Activated naive CD4-positive, alpha-beta T cell treated with anti-CD3 and anti-CD28 coated beads for 36 hours (primary cell): ENCODE measurements at regions not wholly inside any gene's neighbourhood (a gene's known extent, or its start where the extent isn't known, plus 50 kb on each side); places are given as distances from the start of the nearest gene placed in this dataset.
"Not testable (repeated sequence)": the region's sequence is repeated elsewhere in the genome, so short reads cannot be mapped to it uniquely, and the experiment has no call there.

Experiments used
- CTCF ChIA-PET: fragments of 350-600 bp; sonication (Branson Sonifier 250); formaldehyde crosslinking; loops from one replicate; lab custom pipeline; 2021; ENCODE audit warnings: antibody characterized with exemption; lab: Charles Lee
- DNase-seq: peaks from one replicate; pipeline ENCODE4 v3.0.0-alpha.2; 2020
- H3K27ac Mint-ChIP-seq: one replicate; pipeline ENCODE4 v1.8.0; 2021; ENCODE audit warnings: mild to moderate bottlenecking, mixed read lengths
- H3K27me3 Mint-ChIP-seq: one replicate; pipeline ENCODE4 v1.8.0; 2021; ENCODE audit warnings: low read depth, mixed read lengths
- H3K36me3 Mint-ChIP-seq: one replicate; pipeline ENCODE4 v1.8.0; 2021; ENCODE audit warnings: low read depth, mixed read lengths
- H3K4me1 Mint-ChIP-seq: one replicate; pipeline ENCODE4 v1.8.0; 2021; ENCODE audit warnings: low read depth, mixed read lengths
- H3K4me3 Mint-ChIP-seq: one replicate; pipeline ENCODE4 v1.8.0; 2021; ENCODE audit warnings: mild to moderate bottlenecking, moderate library complexity, mixed read lengths
- H3K9me3 Mint-ChIP-seq: one replicate; pipeline ENCODE4 v1.8.0; 2021; ENCODE audit warnings: mixed read lengths
- intact Hi-C: fragments of 100-400 bp; cut with micrococcal nuclease; formaldehyde crosslinking; loops from one replicate; pipeline ENCODE4 v1.15.1; 2023

- Mint-ChIP-seq H3K36me3 (no peaks in the 10 kb centered on the region), H3K4me1 (no peaks in the 10 kb centered on the region), H3K4me3 (no peak overlapping the region), H3K9me3 (peaks cover 6% of the 10 kb centered on the region), H3K27me3 (no peaks in the 10 kb centered on the region), H3K27ac (no peak overlapping the region)
- intact Hi-C loops: no loop called here
- CTCF ChIA-PET: no interaction called here
- DNase-seq: no peak
Observed at GRCh38 chr11:101288392-101288791, 158.8 kb upstream of the PGR start.

- Mint-ChIP-seq H3K4me1 (no peaks in the 10 kb centered on the region), H3K4me3 (no peak overlapping the region), H3K27me3 (no peaks in the 10 kb centered on the region), H3K9me3 (peaks cover 11% of the 10 kb centered on the region), H3K36me3 (no peaks in the 10 kb centered on the region), H3K27ac (no peak overlapping the region)
- CTCF ChIA-PET: no interaction called here
- DNase-seq: no peak
- intact Hi-C loops: no loop called here
Observed at GRCh38 chr11:101279728-101280127, 150.1 kb upstream of the PGR start.

- Mint-ChIP-seq H3K9me3 (peaks cover 11% of the 10 kb centered on the region), H3K4me1 (no peaks in the 10 kb centered on the region), H3K27ac (no peak overlapping the region), H3K27me3 (no peaks in the 10 kb centered on the region), H3K4me3 (no peak overlapping the region), H3K36me3 (no peaks in the 10 kb centered on the region)
- intact Hi-C loops: no loop called here
- DNase-seq: no peak
- CTCF ChIA-PET: no interaction called here
Observed at GRCh38 chr11:101278286-101278685, 148.7 kb upstream of the PGR start.

- intact Hi-C loops: no loop called here
- no peaks in the 10 kb centered on the region for H3K4me1 Mint-ChIP-seq
- DNase-seq: no peak
- peaks cover 11% of the 10 kb centered on the region for H3K9me3 Mint-ChIP-seq
- no peak overlapping the region for H3K27ac Mint-ChIP-seq
- CTCF ChIA-PET: no interaction called here
- no peaks in the 10 kb centered on the region for H3K36me3 Mint-ChIP-seq
- no peak overlapping the region for H3K4me3 Mint-ChIP-seq
- H3K27me3 Mint-ChIP-seq: no peaks in the 10 kb centered on the region
Observed at GRCh38 chr11:101277036-101277435, 147.4 kb upstream of the PGR start.

- H3K9me3 Mint-ChIP-seq: peaks cover 2% of the 10 kb centered on the region
- intact Hi-C loops: no loop called here
- H3K27me3 Mint-ChIP-seq: no peaks in the 10 kb centered on the region
- CTCF ChIA-PET: no interaction called here
- H3K36me3 Mint-ChIP-seq: no peaks in the 10 kb centered on the region
- DNase-seq: no peak
- H3K27ac Mint-ChIP-seq: no peak overlapping the region
- H3K4me3 Mint-ChIP-seq: no peak overlapping the region
- H3K4me1 Mint-ChIP-seq: no peaks in the 10 kb centered on the region
Observed at GRCh38 chr11:101269990-101270660, 140.5 kb upstream of the PGR start.

- H3K36me3 Mint-ChIP-seq: no peaks in the 10 kb centered on the region
- H3K4me3 Mint-ChIP-seq: no peak overlapping the region
- H3K27me3 Mint-ChIP-seq: no peaks in the 10 kb centered on the region
- intact Hi-C loops: no loop called here
- peaks cover 2% of the 10 kb centered on the region for H3K9me3 Mint-ChIP-seq
- CTCF ChIA-PET: no interaction called here
- no peak for DNase-seq
- H3K4me1 Mint-ChIP-seq: no peaks in the 10 kb centered on the region
- no peak overlapping the region for H3K27ac Mint-ChIP-seq
Observed at GRCh38 chr11:101269390-101269789, 139.8 kb upstream of the PGR start.

GRCh38 chr11:101267654-101268053, 138.0 kb upstream of the PGR start:
- Mint-ChIP-seq H3K9me3 (peaks cover 2% of the 10 kb centered on the region), H3K4me3 (no peak overlapping the region), H3K27ac (no peak overlapping the region), H3K27me3 (no peaks in the 10 kb centered on the region), H3K4me1 (no peaks in the 10 kb centered on the region), H3K36me3 (no peaks in the 10 kb centered on the region)
- DNase-seq: no peak
- intact Hi-C loops: no loop called here
- CTCF ChIA-PET: no interaction called here

GRCh38 chr11:101264306-101264705, 134.7 kb upstream of the PGR start:
- intact Hi-C loops: no loop called here
- no peak overlapping the region for H3K27ac Mint-ChIP-seq
- H3K27me3 Mint-ChIP-seq: no peaks in the 10 kb centered on the region
- DNase-seq: no peak
- CTCF ChIA-PET: no interaction called here
- no peaks in the 10 kb centered on the region for H3K36me3 Mint-ChIP-seq
- peaks cover 2% of the 10 kb centered on the region for H3K9me3 Mint-ChIP-seq
- no peak overlapping the region for H3K4me3 Mint-ChIP-seq
- H3K4me1 Mint-ChIP-seq: no peaks in the 10 kb centered on the region

- Mint-ChIP-seq H3K36me3 (no peaks in the 10 kb centered on the region), H3K4me1 (no peaks in the 10 kb centered on the region), H3K27me3 (no peaks in the 10 kb centered on the region), H3K4me3 (no peak overlapping the region), H3K27ac (no peak overlapping the region), H3K9me3 (peaks cover 2% of the 10 kb centered on the region)
- intact Hi-C loops: no loop called here
- DNase-seq: no peak
- CTCF ChIA-PET: interaction anchor here (0.7 kb wide), 1 partner anchor 242 kb away, joined by 3 read pairs; no protein-coding TSS in a partner anchor
Observed at GRCh38 chr11:101262995-101263394, 133.4 kb upstream of the PGR start.

GRCh38 chr11:101262258-101262657, 132.6 kb upstream of the PGR start:
- no peak for DNase-seq
- no peaks in the 10 kb centered on the region for H3K27me3 Mint-ChIP-seq
- CTCF ChIA-PET: interaction anchor here (0.7 kb wide), 1 partner anchor 947 kb away, joined by 3 read pairs; no protein-coding TSS in a partner anchor
- no peak overlapping the region for H3K4me3 Mint-ChIP-seq
- H3K4me1 Mint-ChIP-seq: no peaks in the 10 kb centered on the region
- no peak overlapping the region for H3K27ac Mint-ChIP-seq
- H3K9me3 Mint-ChIP-seq: peaks cover 2% of the 10 kb centered on the region
- intact Hi-C loops: no loop called here
- no peaks in the 10 kb centered on the region for H3K36me3 Mint-ChIP-seq

- H3K27ac Mint-ChIP-seq: no peak overlapping the region
Observed at GRCh38 chr11:101255036-101255435, 125.4 kb upstream of the PGR start.

GRCh38 chr11:101254037-101254436, 124.4 kb upstream of the PGR start:
- peaks cover 5% of the 10 kb centered on the region for H3K9me3 Mint-ChIP-seq
- intact Hi-C loops: no loop called here
- no peak overlapping the region for H3K4me3 Mint-ChIP-seq
- no peak for DNase-seq
- H3K36me3 Mint-ChIP-seq: no peaks in the 10 kb centered on the region
- no peaks in the 10 kb centered on the region for H3K27me3 Mint-ChIP-seq
- no peak overlapping the region for H3K27ac Mint-ChIP-seq
- CTCF ChIA-PET: no interaction called here
- no peaks in the 10 kb centered on the region for H3K4me1 Mint-ChIP-seq

More at GRCh38 chr11:101255036-101255435, 125.4 kb upstream of the PGR start:
- no peak overlapping the region for H3K4me3 Mint-ChIP-seq
- H3K9me3 Mint-ChIP-seq: peaks cover 5% of the 10 kb centered on the region
- H3K27me3 Mint-ChIP-seq: no peaks in the 10 kb centered on the region
- CTCF ChIA-PET: interaction anchor here (0.7 kb wide), 1 partner anchor 888 kb away, joined by 4 read pairs; no protein-coding TSS in a partner anchor
- intact Hi-C loops: no loop called here
- H3K4me1 Mint-ChIP-seq: no peaks in the 10 kb centered on the region
- H3K36me3 Mint-ChIP-seq: no peaks in the 10 kb centered on the region
- DNase-seq: no peak

GRCh38 chr11:101245635-101246034, 116.0 kb upstream of the PGR start:
- H3K4me1 Mint-ChIP-seq, H3K27me3 Mint-ChIP-seq, H3K9me3 Mint-ChIP-seq, DNase-seq, H3K27ac Mint-ChIP-seq, intact Hi-C loops, CTCF ChIA-PET, H3K36me3 Mint-ChIP-seq, H3K4me3 Mint-ChIP-seq: not testable (repeated sequence)
